HepG2 (cell line): ENCODE measurements at regions not wholly inside any gene's neighbourhood (a gene's known extent, or its start where the extent isn't known, plus 50 kb on each side); places are given as distances from the start of the nearest gene placed in this dataset.

Experiments
- ATAC-seq: fragments of 200-7000 bp; cut with Tn5 transposase; 3 replicates; pipeline ENCODE4 v1.9.1; 2020; ENCODE audit warnings: mild to moderate bottlenecking, moderate library complexity
- BruUV-seq: library from RNA; stranded (reverse); fragments of 400-500 nt; replicated peaks from 2 replicates; lab custom pipeline; 2021; lab: Mats Ljungman, UMichigan
- CTCF ChIA-PET: fragments of 300-600 bp; formaldehyde crosslinking; extraction: SDS; loops from one replicate; lab custom pipeline; 2021; ENCODE audit warnings: low total read pairs, inconsistent platforms, low intra/inter-chr PET ratio; lab: Yijun Ruan, JAX
- POLR2A ChIA-PET: fragments of 350-600 bp; sonication (Branson Sonifier 250); formaldehyde crosslinking; loops from one replicate; lab custom pipeline; 2020; ENCODE audit warnings: antibody characterized with exemption, inconsistent platforms; lab: Yijun Ruan, JAX
- DNase-seq: peaks from one replicate; pipeline ENCODE4 v3.0.0-alpha.2; 2015; ENCODE audit warnings: low spot score
- FAIRE-seq: peaks from 3 replicates; lab custom pipeline; 2011; peaks lifted over from hg19 to GRCh38; lab: Jason Lieb, UNC
- H2AFZ ChIP-seq: one replicate; pipeline ENCODE4 v1.6.1; 2011; ENCODE audit warnings: low read length, inconsistent platforms
- H3K27ac ChIP-seq: fragments of 300-600 bp; 3 replicates; pipeline ENCODE4 v1.8.0; 2011; ENCODE audit warnings: mixed run types, mild to moderate bottlenecking, mixed read lengths, low read length, inconsistent platforms; ENCODE audit not compliant: insufficient read depth; ENCODE audit errors: extremely low read length
- H3K27me3 ChIP-seq, 2 experiments: fragments of 200-600 bp in 1 of 2; 2 replicates in 1 of 2; 3 replicates in 1 of 2; pipeline versions ENCODE4 v1.6.0 to v1.8.0; 2011; ENCODE audit warnings: low read length in 2 of 2, mild to moderate bottlenecking in 2 of 2, moderate library complexity in 2 of 2, inconsistent platforms in 1 of 2; ENCODE audit not compliant: insufficient read depth in 2 of 2, control insufficient read depth in 1 of 2
- H3K36me3 ChIP-seq, 2 experiments: fragments of 200-600 bp in 1 of 2; replicated peaks in 1 of 2; 2 replicates in 1 of 2; 3 replicates in 1 of 2; pipeline versions ENCODE4 v1.5.1 to v1.8.0; 2011; ENCODE audit warnings: low read length in 2 of 2, inconsistent platforms in 1 of 2; ENCODE audit not compliant: insufficient read depth in 2 of 2, control insufficient read depth in 1 of 2
- H3K4me1 ChIP-seq: 2 replicates; pipeline ENCODE4 v1.5.1; 2012; ENCODE audit warnings: low read length, inconsistent platforms; ENCODE audit not compliant: insufficient read depth
- H3K4me2 ChIP-seq: 2 replicates; pipeline ENCODE4 v1.6.0; 2011; ENCODE audit warnings: low read depth, low read length, inconsistent platforms
- H3K4me3 ChIP-seq, 3 experiments: fragments of 200-600 bp in 1 of 3; sonication (generic), shearing (Covaris generic) in 1 of 3; replicated peaks in 1 of 3; 2 replicates each; pipeline ENCODE4 v1.5.1; 2011 to 2016; ENCODE audit warnings: low read length in 3 of 3, inconsistent platforms in 2 of 3, low read depth in 2 of 3, mild to moderate bottlenecking in 2 of 3, control low read depth in 1 of 3, mixed read lengths in 1 of 3; ENCODE audit not compliant: insufficient read depth in 1 of 3
- H3K79me2 ChIP-seq: one replicate; pipeline ENCODE4 v1.6.1; 2011; ENCODE audit warnings: low read length, inconsistent platforms; ENCODE audit not compliant: insufficient read depth
- H3K9ac ChIP-seq: 2 replicates; pipeline ENCODE4 v1.6.0; 2011; ENCODE audit warnings: mild to moderate bottlenecking, low read depth, low read length, inconsistent platforms; ENCODE audit not compliant: insufficient read depth
- H3K9me3 ChIP-seq: 2 replicates; pipeline ENCODE4 v1.5.1; 2012; ENCODE audit warnings: mild to moderate bottlenecking, low read length
- H4K20me1 ChIP-seq: 2 replicates; pipeline ENCODE4 v1.6.0; 2011; ENCODE audit warnings: inconsistent platforms, mild to moderate bottlenecking, low read length, moderate library complexity; ENCODE audit not compliant: insufficient read depth
- ATF7 ChIP-seq, 2 experiments: fragments of 450-650 bp in 1 of 2; sonication (generic) in 1 of 2; formaldehyde crosslinking in 1 of 2; IDR thresholded peaks; 2 replicates each; pipeline versions ENCODE4 v1.4.0 to v1.6.1; 2016 to 2020; ENCODE audit warnings: antibody characterized with exemption in 1 of 2, mild to moderate bottlenecking in 1 of 2, missing genetic modification reagents in 1 of 2
- BORCS8-MEF2B ChIP-seq: sonication (generic); formaldehyde crosslinking; IDR thresholded peaks from 2 replicates; pipeline ENCODE4 v1.8.0; 2022; ENCODE audit warnings: mild to moderate bottlenecking, missing genetic modification reagents
- KDM2A ChIP-seq: sonication (generic); formaldehyde crosslinking; IDR thresholded peaks from 2 replicates; pipeline ENCODE4 v1.4.0; 2020; ENCODE audit warnings: low read depth, missing genetic modification reagents, borderline replicate concordance
- MAZ ChIP-seq, 2 experiments: sonication (generic) in 1 of 2; formaldehyde crosslinking in 1 of 2; IDR thresholded peaks; 2 replicates each; pipeline versions ENCODE4 v1.5.0 to v1.6.1; 2012 to 2020; ENCODE audit warnings: low read depth in 2 of 2, mild to moderate bottlenecking in 2 of 2, borderline replicate concordance in 1 of 2, improper control_type of control experiment in 1 of 2, low read length in 1 of 2, missing genetic modification reagents in 1 of 2, moderate library complexity in 1 of 2
- ZNF687 ChIP-seq: sonication (generic); formaldehyde crosslinking; IDR thresholded peaks from 2 replicates; pipeline ENCODE4 v1.5.1; 2020; ENCODE audit warnings: mild to moderate bottlenecking, missing genetic modification reagents, moderate library complexity
- ZNF770 ChIP-seq: sonication (generic); formaldehyde crosslinking; IDR thresholded peaks from 2 replicates; pipeline ENCODE4 v1.5.0; 2020; ENCODE audit warnings: mild to moderate bottlenecking, missing genetic modification reagents
- ZNF792 ChIP-seq: IDR thresholded peaks from 2 replicates; pipeline ENCODE4 v1.6.1; 2016
- WGBS: methylation state at CpG from one replicate; pipeline ENCODE4 v1.1.6; 2017; ENCODE audit warnings: low lambda C conversion rate; 5-methylcytosine and 5-hydroxymethylcytosine counted together
- in situ Hi-C: cut with HindIII; loops from 2 replicates; pipeline ENCODE4 v1.10.0; 2017; ENCODE audit warnings: low pct_unique_long_range_greater_than_20kb; ENCODE audit not compliant: extremely low pct_ligation_motif_present
- intact Hi-C: fragments of 100-400 bp; cut with micrococcal nuclease; formaldehyde crosslinking; loops from one replicate; pipeline ENCODE4 v1.10.0; 2022; ENCODE audit not compliant: unreplicated experiment
- TF ChIP-seq, protein P1 (sequence below): sonication (generic); formaldehyde crosslinking; IDR thresholded peaks from 2 replicates; pipeline ENCODE4 v1.4.0; 2020; ENCODE audit warnings: missing genetic modification reagents
- TF ChIP-seq, protein P2 (sequence below): sonication (generic); formaldehyde crosslinking; IDR thresholded peaks from 2 replicates; pipeline ENCODE4; 2020; ENCODE audit warnings: missing genetic modification reagents, mild to moderate bottlenecking, borderline replicate concordance
- TF ChIP-seq, protein P3 (sequence below): sonication (generic); formaldehyde crosslinking; IDR thresholded peaks from 2 replicates; pipeline ENCODE4 v1.5.1; 2020; ENCODE audit warnings: missing genetic modification reagents, mild to moderate bottlenecking, borderline replicate concordance

DNA sequence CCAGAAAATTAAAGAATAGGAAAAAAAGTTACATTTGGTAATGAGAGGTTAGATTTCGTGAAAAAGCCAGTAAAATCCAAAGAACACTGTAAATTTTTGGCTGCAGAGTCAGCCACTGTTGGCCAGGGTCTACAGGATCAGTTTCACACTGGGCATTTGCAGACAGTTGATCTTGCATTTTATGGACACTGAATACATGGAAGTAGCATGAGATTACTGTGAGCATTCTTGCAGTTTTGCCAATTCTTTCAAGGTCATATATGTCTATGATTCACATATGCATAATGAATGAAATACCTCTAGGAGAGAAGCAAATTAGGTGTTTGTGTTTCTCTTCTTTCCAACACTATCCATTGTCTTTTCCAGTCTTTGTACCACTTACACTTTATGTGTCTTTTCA is 200.8 kb upstream of the DPYD start:
- Histone ChIP-seq H3K36me3 (no peaks in the 10 kb centered on the region), H3K4me2 (no peak overlapping the region), H3K27me3 (no peaks in the 10 kb centered on the region), H3K79me2 (no peaks in the 10 kb centered on the region), H3K4me1 (no peaks in the 10 kb centered on the region), H3K27ac (no peak overlapping the region), H2AFZ (no peak overlapping the region), H3K9me3 (peaks cover 9% of the 10 kb centered on the region; the same call in 1 of the 2 replicates), H3K4me3 (no peak overlapping the region), H3K9ac (no peak overlapping the region), H4K20me1 (no peaks in the 10 kb centered on the region)
- ATAC-seq (no peak), DNase-seq (no peak), FAIRE-seq (no peak)
- POLR2A ChIA-PET: no interaction called here
- intact Hi-C loops: no loop called here
- BruUV-seq: no TSS peak
- WGBS: 0% methylated on average over 1 of the region's 1 CpG
- CTCF ChIA-PET: no interaction called here
- in situ Hi-C loops: no loop called here
- TF ChIP-seq ZNF770 (CRISPR knock-in tag) (no peak), MAZ (IDR thresholded peaks at IDR 0.05; ENCODE audit: borderline replicate concordance, low read depth, low read length) (no peak), MAZ (CRISPR knock-in tag; IDR thresholded peaks at IDR 0.05; ENCODE audit: low read depth) (no peak), ZNF792 (CRISPR knock-in tag) (no peak), ATF7 (IDR thresholded peaks at IDR 0.05) (no peak), ATF7 (CRISPR knock-in tag; IDR thresholded peaks at IDR 0.05) (no peak), ZNF687 (no peak), KDM2A (CRISPR knock-in tag) (no peak), BORCS8-MEF2B (CRISPR knock-in tag) (no peak)
- TF ChIP-seq, protein P1, sequence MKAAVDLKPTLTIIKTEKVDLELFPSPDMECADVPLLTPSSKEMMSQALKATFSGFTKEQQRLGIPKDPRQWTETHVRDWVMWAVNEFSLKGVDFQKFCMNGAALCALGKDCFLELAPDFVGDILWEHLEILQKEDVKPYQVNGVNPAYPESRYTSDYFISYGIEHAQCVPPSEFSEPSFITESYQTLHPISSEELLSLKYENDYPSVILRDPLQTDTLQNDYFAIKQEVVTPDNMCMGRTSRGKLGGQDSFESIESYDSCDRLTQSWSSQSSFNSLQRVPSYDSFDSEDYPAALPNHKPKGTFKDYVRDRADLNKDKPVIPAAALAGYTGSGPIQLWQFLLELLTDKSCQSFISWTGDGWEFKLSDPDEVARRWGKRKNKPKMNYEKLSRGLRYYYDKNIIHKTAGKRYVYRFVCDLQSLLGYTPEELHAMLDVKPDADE: no peak
- TF ChIP-seq, protein P2, sequence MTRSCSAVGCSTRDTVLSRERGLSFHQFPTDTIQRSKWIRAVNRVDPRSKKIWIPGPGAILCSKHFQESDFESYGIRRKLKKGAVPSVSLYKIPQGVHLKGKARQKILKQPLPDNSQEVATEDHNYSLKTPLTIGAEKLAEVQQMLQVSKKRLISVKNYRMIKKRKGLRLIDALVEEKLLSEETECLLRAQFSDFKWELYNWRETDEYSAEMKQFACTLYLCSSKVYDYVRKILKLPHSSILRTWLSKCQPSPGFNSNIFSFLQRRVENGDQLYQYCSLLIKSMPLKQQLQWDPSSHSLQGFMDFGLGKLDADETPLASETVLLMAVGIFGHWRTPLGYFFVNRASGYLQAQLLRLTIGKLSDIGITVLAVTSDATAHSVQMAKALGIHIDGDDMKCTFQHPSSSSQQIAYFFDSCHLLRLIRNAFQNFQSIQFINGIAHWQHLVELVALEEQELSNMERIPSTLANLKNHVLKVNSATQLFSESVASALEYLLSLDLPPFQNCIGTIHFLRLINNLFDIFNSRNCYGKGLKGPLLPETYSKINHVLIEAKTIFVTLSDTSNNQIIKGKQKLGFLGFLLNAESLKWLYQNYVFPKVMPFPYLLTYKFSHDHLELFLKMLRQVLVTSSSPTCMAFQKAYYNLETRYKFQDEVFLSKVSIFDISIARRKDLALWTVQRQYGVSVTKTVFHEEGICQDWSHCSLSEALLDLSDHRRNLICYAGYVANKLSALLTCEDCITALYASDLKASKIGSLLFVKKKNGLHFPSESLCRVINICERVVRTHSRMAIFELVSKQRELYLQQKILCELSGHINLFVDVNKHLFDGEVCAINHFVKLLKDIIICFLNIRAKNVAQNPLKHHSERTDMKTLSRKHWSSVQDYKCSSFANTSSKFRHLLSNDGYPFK (CRISPR knock-in tag): no peak
- TF ChIP-seq, protein P3, sequence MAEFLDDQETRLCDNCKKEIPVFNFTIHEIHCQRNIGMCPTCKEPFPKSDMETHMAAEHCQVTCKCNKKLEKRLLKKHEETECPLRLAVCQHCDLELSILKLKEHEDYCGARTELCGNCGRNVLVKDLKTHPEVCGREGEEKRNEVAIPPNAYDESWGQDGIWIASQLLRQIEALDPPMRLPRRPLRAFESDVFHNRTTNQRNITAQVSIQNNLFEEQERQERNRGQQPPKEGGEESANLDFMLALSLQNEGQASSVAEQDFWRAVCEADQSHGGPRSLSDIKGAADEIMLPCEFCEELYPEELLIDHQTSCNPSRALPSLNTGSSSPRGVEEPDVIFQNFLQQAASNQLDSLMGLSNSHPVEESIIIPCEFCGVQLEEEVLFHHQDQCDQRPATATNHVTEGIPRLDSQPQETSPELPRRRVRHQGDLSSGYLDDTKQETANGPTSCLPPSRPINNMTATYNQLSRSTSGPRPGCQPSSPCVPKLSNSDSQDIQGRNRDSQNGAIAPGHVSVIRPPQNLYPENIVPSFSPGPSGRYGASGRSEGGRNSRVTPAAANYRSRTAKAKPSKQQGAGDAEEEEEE (CRISPR knock-in tag): no peak
